ENCODE measurements at regions not wholly inside any gene's neighbourhood (a gene's known extent, or its start where the extent isn't known, plus 50 kb on each side); places are given as distances from the start of the nearest gene placed in this dataset.

DNA sequence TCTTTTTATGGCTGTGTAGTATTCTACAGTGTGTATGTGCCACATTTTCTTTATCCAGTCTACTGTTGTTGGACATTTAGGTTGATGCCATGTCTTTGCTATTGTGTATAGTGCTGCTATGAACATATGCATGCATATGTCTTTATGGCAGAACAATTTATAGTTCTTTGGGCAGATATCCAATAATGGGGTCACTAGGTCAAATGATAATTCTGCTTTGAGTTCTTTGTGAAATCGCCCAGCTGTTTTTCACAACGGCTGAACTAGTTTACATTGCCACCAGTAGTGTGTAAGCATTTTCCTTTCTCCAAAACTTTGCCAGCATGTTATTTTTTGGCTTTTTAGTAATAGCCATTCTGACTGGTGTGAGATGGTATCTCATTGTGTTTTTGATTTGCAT lies 214.8 kb upstream of the TMEM229A start:
- no peak overlapping the region for H3K27ac Mint-ChIP-seq
- DNase-seq (ENCODE audit: low spot score) (no peak), ATAC-seq (no peak)
- H3K27me3 Mint-ChIP-seq (ENCODE audit: low read depth) = no peaks in the 10 kb centered on the region
- H3K9me3 Mint-ChIP-seq = peaks cover 10% of the 10 kb centered on the region
- H3K4me3 Mint-ChIP-seq = no peak overlapping the region
- ChIA-PET CTCF (no interaction called here), POLR2A (no interaction called here)
- TF ChIP-seq MXD4 (CRISPR knock-in tag; IDR thresholded peaks at IDR 0.05; ENCODE audit: borderline replicate concordance) (no peak), ETV6 (CRISPR knock-in tag; IDR thresholded peaks at IDR 0.05) (no peak), SMAD4 (CRISPR knock-in tag; IDR thresholded peaks at IDR 0.05) (no peak), EMX1 (CRISPR knock-in tag; IDR thresholded peaks at IDR 0.05) (no peak), SMAD3 (CRISPR knock-in tag; IDR thresholded peaks at IDR 0.05; ENCODE audit: borderline replicate concordance) (no peak), NFYB (CRISPR knock-in tag; conservative IDR thresholded peaks at IDR 0.05; ENCODE audit: low read depth) (no peak), CREM (CRISPR knock-in tag; IDR thresholded peaks at IDR 0.05) (no peak), ZNF138 (CRISPR knock-in tag; conservative IDR thresholded peaks at IDR 0.05) (no peak), SP1 (CRISPR knock-in tag; conservative IDR thresholded peaks at IDR 0.05) (no peak), NR2C2 (CRISPR knock-in tag; IDR thresholded peaks at IDR 0.05) (no peak)
- TF ChIP-seq, protein P1, sequence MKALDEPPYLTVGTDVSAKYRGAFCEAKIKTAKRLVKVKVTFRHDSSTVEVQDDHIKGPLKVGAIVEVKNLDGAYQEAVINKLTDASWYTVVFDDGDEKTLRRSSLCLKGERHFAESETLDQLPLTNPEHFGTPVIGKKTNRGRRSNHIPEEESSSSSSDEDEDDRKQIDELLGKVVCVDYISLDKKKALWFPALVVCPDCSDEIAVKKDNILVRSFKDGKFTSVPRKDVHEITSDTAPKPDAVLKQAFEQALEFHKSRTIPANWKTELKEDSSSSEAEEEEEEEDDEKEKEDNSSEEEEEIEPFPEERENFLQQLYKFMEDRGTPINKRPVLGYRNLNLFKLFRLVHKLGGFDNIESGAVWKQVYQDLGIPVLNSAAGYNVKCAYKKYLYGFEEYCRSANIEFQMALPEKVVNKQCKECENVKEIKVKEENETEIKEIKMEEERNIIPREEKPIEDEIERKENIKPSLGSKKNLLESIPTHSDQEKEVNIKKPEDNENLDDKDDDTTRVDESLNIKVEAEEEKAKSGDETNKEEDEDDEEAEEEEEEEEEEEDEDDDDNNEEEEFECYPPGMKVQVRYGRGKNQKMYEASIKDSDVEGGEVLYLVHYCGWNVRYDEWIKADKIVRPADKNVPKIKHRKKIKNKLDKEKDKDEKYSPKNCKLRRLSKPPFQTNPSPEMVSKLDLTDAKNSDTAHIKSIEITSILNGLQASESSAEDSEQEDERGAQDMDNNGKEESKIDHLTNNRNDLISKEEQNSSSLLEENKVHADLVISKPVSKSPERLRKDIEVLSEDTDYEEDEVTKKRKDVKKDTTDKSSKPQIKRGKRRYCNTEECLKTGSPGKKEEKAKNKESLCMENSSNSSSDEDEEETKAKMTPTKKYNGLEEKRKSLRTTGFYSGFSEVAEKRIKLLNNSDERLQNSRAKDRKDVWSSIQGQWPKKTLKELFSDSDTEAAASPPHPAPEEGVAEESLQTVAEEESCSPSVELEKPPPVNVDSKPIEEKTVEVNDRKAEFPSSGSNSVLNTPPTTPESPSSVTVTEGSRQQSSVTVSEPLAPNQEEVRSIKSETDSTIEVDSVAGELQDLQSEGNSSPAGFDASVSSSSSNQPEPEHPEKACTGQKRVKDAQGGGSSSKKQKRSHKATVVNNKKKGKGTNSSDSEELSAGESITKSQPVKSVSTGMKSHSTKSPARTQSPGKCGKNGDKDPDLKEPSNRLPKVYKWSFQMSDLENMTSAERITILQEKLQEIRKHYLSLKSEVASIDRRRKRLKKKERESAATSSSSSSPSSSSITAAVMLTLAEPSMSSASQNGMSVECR (CRISPR knock-in tag; IDR thresholded peaks at IDR 0.05; ENCODE audit: borderline replicate concordance) = no peak
- TF ChIP-seq, protein P2, sequence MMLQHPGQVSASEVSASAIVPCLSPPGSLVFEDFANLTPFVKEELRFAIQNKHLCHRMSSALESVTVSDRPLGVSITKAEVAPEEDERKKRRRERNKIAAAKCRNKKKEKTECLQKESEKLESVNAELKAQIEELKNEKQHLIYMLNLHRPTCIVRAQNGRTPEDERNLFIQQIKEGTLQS (CRISPR knock-in tag; conservative IDR thresholded peaks at IDR 0.05) = no peak
- TF ChIP-seq, protein P3, sequence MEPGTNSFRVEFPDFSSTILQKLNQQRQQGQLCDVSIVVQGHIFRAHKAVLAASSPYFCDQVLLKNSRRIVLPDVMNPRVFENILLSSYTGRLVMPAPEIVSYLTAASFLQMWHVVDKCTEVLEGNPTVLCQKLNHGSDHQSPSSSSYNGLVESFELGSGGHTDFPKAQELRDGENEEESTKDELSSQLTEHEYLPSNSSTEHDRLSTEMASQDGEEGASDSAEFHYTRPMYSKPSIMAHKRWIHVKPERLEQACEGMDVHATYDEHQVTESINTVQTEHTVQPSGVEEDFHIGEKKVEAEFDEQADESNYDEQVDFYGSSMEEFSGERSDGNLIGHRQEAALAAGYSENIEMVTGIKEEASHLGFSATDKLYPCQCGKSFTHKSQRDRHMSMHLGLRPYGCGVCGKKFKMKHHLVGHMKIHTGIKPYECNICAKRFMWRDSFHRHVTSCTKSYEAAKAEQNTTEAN (CRISPR knock-in tag; IDR thresholded peaks at IDR 0.05) = no peak
- TF ChIP-seq, protein P4, sequence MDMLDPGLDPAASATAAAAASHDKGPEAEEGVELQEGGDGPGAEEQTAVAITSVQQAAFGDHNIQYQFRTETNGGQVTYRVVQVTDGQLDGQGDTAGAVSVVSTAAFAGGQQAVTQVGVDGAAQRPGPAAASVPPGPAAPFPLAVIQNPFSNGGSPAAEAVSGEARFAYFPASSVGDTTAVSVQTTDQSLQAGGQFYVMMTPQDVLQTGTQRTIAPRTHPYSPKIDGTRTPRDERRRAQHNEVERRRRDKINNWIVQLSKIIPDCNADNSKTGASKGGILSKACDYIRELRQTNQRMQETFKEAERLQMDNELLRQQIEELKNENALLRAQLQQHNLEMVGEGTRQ (CRISPR knock-in tag; IDR thresholded peaks at IDR 0.05) = no peak
- TF ChIP-seq, protein P5, sequence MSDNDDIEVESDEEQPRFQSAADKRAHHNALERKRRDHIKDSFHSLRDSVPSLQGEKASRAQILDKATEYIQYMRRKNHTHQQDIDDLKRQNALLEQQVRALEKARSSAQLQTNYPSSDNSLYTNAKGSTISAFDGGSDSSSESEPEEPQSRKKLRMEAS (CRISPR knock-in tag; IDR thresholded peaks at IDR 0.05) = no peak
- TF ChIP-seq, protein P6, sequence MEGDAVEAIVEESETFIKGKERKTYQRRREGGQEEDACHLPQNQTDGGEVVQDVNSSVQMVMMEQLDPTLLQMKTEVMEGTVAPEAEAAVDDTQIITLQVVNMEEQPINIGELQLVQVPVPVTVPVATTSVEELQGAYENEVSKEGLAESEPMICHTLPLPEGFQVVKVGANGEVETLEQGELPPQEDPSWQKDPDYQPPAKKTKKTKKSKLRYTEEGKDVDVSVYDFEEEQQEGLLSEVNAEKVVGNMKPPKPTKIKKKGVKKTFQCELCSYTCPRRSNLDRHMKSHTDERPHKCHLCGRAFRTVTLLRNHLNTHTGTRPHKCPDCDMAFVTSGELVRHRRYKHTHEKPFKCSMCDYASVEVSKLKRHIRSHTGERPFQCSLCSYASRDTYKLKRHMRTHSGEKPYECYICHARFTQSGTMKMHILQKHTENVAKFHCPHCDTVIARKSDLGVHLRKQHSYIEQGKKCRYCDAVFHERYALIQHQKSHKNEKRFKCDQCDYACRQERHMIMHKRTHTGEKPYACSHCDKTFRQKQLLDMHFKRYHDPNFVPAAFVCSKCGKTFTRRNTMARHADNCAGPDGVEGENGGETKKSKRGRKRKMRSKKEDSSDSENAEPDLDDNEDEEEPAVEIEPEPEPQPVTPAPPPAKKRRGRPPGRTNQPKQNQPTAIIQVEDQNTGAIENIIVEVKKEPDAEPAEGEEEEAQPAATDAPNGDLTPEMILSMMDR (IDR thresholded peaks at IDR 0.05) = no peak
- TF ChIP-seq, protein P7, sequence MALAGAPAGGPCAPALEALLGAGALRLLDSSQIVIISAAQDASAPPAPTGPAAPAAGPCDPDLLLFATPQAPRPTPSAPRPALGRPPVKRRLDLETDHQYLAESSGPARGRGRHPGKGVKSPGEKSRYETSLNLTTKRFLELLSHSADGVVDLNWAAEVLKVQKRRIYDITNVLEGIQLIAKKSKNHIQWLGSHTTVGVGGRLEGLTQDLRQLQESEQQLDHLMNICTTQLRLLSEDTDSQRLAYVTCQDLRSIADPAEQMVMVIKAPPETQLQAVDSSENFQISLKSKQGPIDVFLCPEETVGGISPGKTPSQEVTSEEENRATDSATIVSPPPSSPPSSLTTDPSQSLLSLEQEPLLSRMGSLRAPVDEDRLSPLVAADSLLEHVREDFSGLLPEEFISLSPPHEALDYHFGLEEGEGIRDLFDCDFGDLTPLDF (CRISPR knock-in tag; IDR thresholded peaks at IDR 0.05) = no peak
- TF ChIP-seq, protein P8, sequence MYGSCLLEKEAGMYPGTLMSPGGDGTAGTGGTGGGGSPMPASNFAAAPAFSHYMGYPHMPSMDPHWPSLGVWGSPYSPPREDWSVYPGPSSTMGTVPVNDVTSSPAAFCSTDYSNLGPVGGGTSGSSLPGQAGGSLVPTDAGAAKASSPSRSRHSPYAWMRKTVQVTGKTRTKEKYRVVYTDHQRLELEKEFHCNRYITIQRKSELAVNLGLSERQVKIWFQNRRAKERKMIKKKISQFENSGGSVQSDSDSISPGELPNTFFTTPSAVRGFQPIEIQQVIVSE (CRISPR knock-in tag; IDR thresholded peaks at IDR 0.05; ENCODE audit: borderline replicate concordance) = no peak
- peaks cover 11% of the 10 kb centered on the region for H3K4me1 Mint-ChIP-seq
- H3K36me3 Mint-ChIP-seq = peaks cover 4% of the 10 kb centered on the region; the same call in 1 of the 2 replicates

Data from WTC11 (cell line).